ENCODE measurements at regions not wholly inside any gene's neighbourhood (a gene's known extent, or its start where the extent isn't known, plus 50 kb on each side); places are given as distances from the start of the nearest gene placed in this dataset.

GRCh38 chr7:156383526-156383925 is 257.0 kb upstream of the RNF32 start:
- no peak for TF ChIP-seq CTCF (IDR thresholded peaks at IDR 0.05)
- TF ChIP-seq REST (IDR thresholded peaks at IDR 0.05; ENCODE audit: insufficient read depth in 1 of 2, low read depth in 2 of 2, low read length in 1 of 2), result no peak
- no peak for TF ChIP-seq SIN3A (IDR thresholded peaks at IDR 0.05; ENCODE audit: borderline replicate concordance, insufficient read depth, low read depth, low read length)

All from Panc1 (cell line).